ENCODE measurements at regions not wholly inside any gene's neighbourhood (a gene's known extent, or its start where the extent isn't known, plus 50 kb on each side); places are given as distances from the start of the nearest gene placed in this dataset.

GRCh38 chr2:7471185-7471584, 554.0 kb downstream of the RNF144A start:
- TF ChIP-seq CTCF (conservative IDR thresholded peaks at IDR 0.05; ENCODE audit: low read depth, low read length) (no peak), EZH2 (IDR thresholded peaks at IDR 0.05; ENCODE audit: borderline replicate concordance, low read depth, low read length, poor library complexity, severe bottlenecking) (no peak)
